COLO668 (cell line): ENCODE measurements at regions not wholly inside any gene's neighbourhood (a gene's known extent, or its start where the extent isn't known, plus 50 kb on each side); places are given as distances from the start of the nearest gene placed in this dataset.
"Not testable (repeated sequence)": the region's sequence is repeated elsewhere in the genome, so short reads cannot be mapped to it uniquely, and the experiment has no call there.

Experiments used
- DNase-seq: peaks from one replicate; lab custom pipeline; 2025; ENCODE audit not compliant: unreplicated experiment; lab: John Stamatoyannopoulos, UW

GRCh38 chr6:154920495-154921200 lies 74.5 kb upstream of the TIAM2 start:
- no peak for DNase-seq

GRCh38 chr6:154921482-154921881 lies 73.6 kb upstream of the TIAM2 start:
- DNase-seq, result no peak

- no peak for DNase-seq
These were observed 71.8 kb upstream of the TIAM2 start for GRCh38 chr6:154923199-154923869.

GRCh38 chr6:154925130-154925529 lies 70.0 kb upstream of the TIAM2 start:
- DNase-seq, result no peak

GRCh38 chr6:154926366-154926765 lies 68.7 kb upstream of the TIAM2 start:
- DNase-seq, result no peak

GRCh38 chr6:154928325-154928922 lies 66.7 kb upstream of the TIAM2 start:
- peak; percentile 46 for DNase-seq

- no peak for DNase-seq
These were observed 64.7 kb upstream of the TIAM2 start for GRCh38 chr6:154930451-154930851.

- DNase-seq, result no peak
These were observed 63.2 kb upstream of the TIAM2 start for GRCh38 chr6:154931711-154932424.

GRCh38 chr6:154932515-154933027 lies 62.5 kb upstream of the TIAM2 start:
- DNase-seq, result no peak

GRCh38 chr6:154933181-154933827 lies 61.8 kb upstream of the TIAM2 start:
- DNase-seq, result no peak

- no peak for DNase-seq
These were observed 57.6 kb upstream of the TIAM2 start for GRCh38 chr6:154937306-154938220.

GRCh38 chr6:154938221-154938580 lies 56.9 kb upstream of the TIAM2 start:
- no peak for DNase-seq

GRCh38 chr6:154938727-154939285 lies 56.3 kb upstream of the TIAM2 start:
- not testable (repeated sequence) for DNase-seq

- DNase-seq, result no peak
These were observed 52.3 kb upstream of the TIAM2 start for GRCh38 chr6:154942770-154943169.

GRCh38 chr6:154945271-154945890 lies 49.7 kb upstream of the TIAM2 start:
- no peak for DNase-seq
